ENCODE measurements at regions not wholly inside any gene's neighbourhood (a gene's known extent, or its start where the extent isn't known, plus 50 kb on each side); places are given as distances from the start of the nearest gene placed in this dataset.

DNA sequence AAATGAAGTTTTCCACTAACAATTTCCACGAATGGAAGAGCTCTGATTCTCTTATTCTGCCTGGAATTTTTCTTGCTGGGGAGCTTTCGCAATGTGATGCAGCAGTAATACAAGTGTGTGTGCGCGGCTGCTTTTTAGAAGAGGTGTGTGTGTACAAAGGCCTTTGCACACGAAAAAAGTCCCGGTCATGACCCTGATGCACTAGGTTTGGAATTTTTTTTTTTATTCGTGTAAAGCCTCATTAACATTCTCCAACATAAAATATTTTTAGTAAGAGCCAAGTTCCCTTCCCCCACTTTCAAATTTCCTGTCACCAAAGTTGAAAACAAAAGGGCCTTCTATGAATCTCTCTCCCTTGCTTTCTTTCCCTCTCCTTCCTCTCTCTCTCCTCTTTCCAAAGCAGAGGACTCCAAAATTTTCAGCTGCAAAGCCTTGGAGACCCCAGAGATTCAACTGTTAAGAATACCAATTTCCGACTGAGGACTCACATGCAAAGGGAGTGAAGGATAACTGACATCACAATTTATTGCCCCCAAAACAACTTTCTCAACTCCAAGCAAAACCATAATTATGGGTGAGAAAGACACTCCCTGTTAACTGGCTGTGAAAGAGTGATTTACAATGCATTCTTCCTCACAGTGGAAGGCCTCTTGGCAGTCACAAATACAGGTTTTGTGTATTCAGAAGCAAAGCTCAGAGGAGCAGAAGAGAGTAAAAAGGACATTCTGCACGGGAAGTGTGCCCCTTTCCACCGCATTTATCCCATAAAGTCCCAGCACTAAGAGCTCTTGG, 421.2 kb upstream of the JARID2 start (continued):
- TF ChIP-seq, protein P1, sequence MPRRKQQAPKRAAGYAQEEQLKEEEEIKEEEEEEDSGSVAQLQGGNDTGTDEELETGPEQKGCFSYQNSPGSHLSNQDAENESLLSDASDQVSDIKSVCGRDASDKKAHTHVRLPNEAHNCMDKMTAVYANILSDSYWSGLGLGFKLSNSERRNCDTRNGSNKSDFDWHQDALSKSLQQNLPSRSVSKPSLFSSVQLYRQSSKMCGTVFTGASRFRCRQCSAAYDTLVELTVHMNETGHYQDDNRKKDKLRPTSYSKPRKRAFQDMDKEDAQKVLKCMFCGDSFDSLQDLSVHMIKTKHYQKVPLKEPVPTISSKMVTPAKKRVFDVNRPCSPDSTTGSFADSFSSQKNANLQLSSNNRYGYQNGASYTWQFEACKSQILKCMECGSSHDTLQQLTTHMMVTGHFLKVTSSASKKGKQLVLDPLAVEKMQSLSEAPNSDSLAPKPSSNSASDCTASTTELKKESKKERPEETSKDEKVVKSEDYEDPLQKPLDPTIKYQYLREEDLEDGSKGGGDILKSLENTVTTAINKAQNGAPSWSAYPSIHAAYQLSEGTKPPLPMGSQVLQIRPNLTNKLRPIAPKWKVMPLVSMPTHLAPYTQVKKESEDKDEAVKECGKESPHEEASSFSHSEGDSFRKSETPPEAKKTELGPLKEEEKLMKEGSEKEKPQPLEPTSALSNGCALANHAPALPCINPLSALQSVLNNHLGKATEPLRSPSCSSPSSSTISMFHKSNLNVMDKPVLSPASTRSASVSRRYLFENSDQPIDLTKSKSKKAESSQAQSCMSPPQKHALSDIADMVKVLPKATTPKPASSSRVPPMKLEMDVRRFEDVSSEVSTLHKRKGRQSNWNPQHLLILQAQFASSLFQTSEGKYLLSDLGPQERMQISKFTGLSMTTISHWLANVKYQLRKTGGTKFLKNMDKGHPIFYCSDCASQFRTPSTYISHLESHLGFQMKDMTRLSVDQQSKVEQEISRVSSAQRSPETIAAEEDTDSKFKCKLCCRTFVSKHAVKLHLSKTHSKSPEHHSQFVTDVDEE (CRISPR knock-in tag; IDR thresholded peaks at IDR 0.05): no peak
- TF ChIP-seq ZNF8 (CRISPR knock-in tag; IDR thresholded peaks at IDR 0.05): no peak
- TF ChIP-seq ESRRG (CRISPR knock-in tag; IDR thresholded peaks at IDR 0.05): no peak
- no peak for TF ChIP-seq BACH2 (CRISPR knock-in tag; IDR thresholded peaks at IDR 0.05; ENCODE audit: borderline replicate concordance)
- no peak for TF ChIP-seq ZNF565 (CRISPR knock-in tag; conservative IDR thresholded peaks at IDR 0.05; ENCODE audit: low read depth)
- no peak for TF ChIP-seq GLIS3 (CRISPR knock-in tag; IDR thresholded peaks at IDR 0.05)
- TF ChIP-seq ISL1 (CRISPR knock-in tag; IDR thresholded peaks at IDR 0.05): no peak
- TF ChIP-seq ZFP3 (CRISPR knock-in tag; IDR thresholded peaks at IDR 0.05): no peak
- TF ChIP-seq ZNF70 (CRISPR knock-in tag; IDR thresholded peaks at IDR 0.05): no peak

DNA sequence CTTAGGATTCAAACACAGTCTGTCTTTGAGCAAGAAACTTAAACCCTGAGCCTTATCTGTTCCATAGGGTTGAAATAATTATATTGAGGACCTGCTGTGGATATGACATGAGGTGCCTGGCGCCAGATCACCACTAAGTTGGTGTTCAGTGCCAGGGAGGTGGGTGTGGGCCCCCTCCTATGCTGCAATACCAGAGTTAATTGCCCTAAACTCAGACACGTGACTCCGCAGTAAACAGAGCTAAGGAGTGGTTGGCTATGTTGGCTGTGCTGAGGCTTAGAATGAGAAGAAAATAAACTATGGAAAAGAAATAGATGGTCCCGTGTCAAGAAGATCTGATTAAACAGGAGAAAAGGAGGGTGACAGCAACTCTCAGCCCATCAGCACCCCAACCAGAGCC, 419.4 kb upstream of the JARID2 start:
- ATAC-seq: no peak

More for the DNA sequence above, 419.4 kb upstream of the JARID2 start:
- TF ChIP-seq ZFP30 (CRISPR knock-in tag; IDR thresholded peaks at IDR 0.05) (no peak), TCF4 (CRISPR knock-in tag; IDR thresholded peaks at IDR 0.05; ENCODE audit: borderline replicate concordance) (no peak), ESRRG (CRISPR knock-in tag; IDR thresholded peaks at IDR 0.05) (no peak), ISL1 (CRISPR knock-in tag; IDR thresholded peaks at IDR 0.05) (no peak), GLIS3 (CRISPR knock-in tag; IDR thresholded peaks at IDR 0.05) (no peak), ZNF8 (CRISPR knock-in tag; IDR thresholded peaks at IDR 0.05) (no peak), ZNF565 (CRISPR knock-in tag; conservative IDR thresholded peaks at IDR 0.05; ENCODE audit: low read depth) (no peak), TOX (CRISPR knock-in tag; IDR thresholded peaks at IDR 0.05; ENCODE audit: borderline replicate concordance) (no peak), RARB (CRISPR knock-in tag; IDR thresholded peaks at IDR 0.05) (no peak), SNAI2 (CRISPR knock-in tag; IDR thresholded peaks at IDR 0.05) (no peak), OSR1 (CRISPR knock-in tag; IDR thresholded peaks at IDR 0.05) (no peak), ARNTL (CRISPR knock-in tag; IDR thresholded peaks at IDR 0.05; ENCODE audit: borderline replicate concordance, low read depth) (no peak), CSDC2 (CRISPR knock-in tag; IDR thresholded peaks at IDR 0.05) (no peak), ZNF70 (CRISPR knock-in tag; IDR thresholded peaks at IDR 0.05) (no peak)
- TF ChIP-seq, protein P2, sequence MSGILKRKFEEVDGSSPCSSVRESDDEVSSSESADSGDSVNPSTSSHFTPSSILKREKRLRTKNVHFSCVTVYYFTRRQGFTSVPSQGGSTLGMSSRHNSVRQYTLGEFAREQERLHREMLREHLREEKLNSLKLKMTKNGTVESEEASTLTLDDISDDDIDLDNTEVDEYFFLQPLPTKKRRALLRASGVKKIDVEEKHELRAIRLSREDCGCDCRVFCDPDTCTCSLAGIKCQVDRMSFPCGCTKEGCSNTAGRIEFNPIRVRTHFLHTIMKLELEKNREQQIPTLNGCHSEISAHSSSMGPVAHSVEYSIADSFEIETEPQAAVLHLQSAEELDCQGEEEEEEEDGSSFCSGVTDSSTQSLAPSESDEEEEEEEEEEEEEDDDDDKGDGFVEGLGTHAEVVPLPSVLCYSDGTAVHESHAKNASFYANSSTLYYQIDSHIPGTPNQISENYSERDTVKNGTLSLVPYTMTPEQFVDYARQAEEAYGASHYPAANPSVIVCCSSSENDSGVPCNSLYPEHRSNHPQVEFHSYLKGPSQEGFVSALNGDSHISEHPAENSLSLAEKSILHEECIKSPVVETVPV (CRISPR knock-in tag; IDR thresholded peaks at IDR 0.05): no peak
- TF ChIP-seq, protein P3, sequence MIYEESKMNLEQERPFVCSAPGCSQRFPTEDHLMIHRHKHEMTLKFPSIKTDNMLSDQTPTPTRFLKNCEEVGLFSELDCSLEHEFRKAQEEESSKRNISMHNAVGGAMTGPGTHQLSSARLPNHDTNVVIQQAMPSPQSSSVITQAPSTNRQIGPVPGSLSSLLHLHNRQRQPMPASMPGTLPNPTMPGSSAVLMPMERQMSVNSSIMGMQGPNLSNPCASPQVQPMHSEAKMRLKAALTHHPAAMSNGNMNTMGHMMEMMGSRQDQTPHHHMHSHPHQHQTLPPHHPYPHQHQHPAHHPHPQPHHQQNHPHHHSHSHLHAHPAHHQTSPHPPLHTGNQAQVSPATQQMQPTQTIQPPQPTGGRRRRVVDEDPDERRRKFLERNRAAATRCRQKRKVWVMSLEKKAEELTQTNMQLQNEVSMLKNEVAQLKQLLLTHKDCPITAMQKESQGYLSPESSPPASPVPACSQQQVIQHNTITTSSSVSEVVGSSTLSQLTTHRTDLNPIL (CRISPR knock-in tag; IDR thresholded peaks at IDR 0.05; ENCODE audit: low read depth): no peak
- TF ChIP-seq, protein P1 (CRISPR knock-in tag; IDR thresholded peaks at IDR 0.05): no peak
- TF ChIP-seq, protein P4, sequence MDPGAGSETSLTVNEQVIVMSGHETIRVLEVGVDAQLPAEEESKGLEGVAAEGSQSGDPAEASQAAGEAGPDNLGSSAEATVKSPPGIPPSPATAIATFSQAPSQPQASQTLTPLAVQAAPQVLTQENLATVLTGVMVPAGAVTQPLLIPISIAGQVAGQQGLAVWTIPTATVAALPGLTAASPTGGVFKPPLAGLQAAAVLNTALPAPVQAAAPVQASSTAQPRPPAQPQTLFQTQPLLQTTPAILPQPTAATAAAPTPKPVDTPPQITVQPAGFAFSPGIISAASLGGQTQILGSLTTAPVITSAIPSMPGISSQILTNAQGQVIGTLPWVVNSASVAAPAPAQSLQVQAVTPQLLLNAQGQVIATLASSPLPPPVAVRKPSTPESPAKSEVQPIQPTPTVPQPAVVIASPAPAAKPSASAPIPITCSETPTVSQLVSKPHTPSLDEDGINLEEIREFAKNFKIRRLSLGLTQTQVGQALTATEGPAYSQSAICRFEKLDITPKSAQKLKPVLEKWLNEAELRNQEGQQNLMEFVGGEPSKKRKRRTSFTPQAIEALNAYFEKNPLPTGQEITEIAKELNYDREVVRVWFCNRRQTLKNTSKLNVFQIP (CRISPR knock-in tag; IDR thresholded peaks at IDR 0.05; ENCODE audit: borderline replicate concordance, low read depth): no peak
